PFSK-1 (cell line): ENCODE measurements at regions not wholly inside any gene's neighbourhood (a gene's known extent, or its start where the extent isn't known, plus 50 kb on each side); places are given as distances from the start of the nearest gene placed in this dataset.

Experiments used
- FOXP2 ChIP-seq: optimal IDR thresholded peaks from 2 replicates; pipeline ENCODE3; 2011; ENCODE audit warnings: borderline replicate concordance, control low read depth, inconsistent platforms; ENCODE audit not compliant: insufficient read depth; ENCODE audit errors: extremely low read length, extremely low read depth
- POLR2AphosphoS5 ChIP-seq: IDR thresholded peaks from 2 replicates; pipeline ENCODE4 v1.6.1; 2012; ENCODE audit warnings: low read depth, mild to moderate bottlenecking, control low read depth, low read length, moderate library complexity
- REST ChIP-seq, 2 experiments: IDR thresholded peaks; 2 replicates each; pipeline versions ENCODE4 v1.6.1 to v1.8.0; 2011 to 2012; ENCODE audit warnings: low read depth in 2 of 2, low read length in 2 of 2, control low read depth in 1 of 2, inconsistent platforms in 1 of 2, mild to moderate bottlenecking in 1 of 2, moderate library complexity in 1 of 2; ENCODE audit not compliant: insufficient read depth in 1 of 2
- SIN3A ChIP-seq: IDR thresholded peaks from 2 replicates; pipeline ENCODE4 v1.6.1; 2012; ENCODE audit warnings: mild to moderate bottlenecking, low read length, moderate library complexity, borderline replicate concordance; ENCODE audit not compliant: insufficient read depth
- TAF1 ChIP-seq: IDR thresholded peaks from 2 replicates; pipeline ENCODE4 v1.6.1; 2012; ENCODE audit warnings: low read length, control low read depth, borderline replicate concordance; ENCODE audit not compliant: insufficient read depth

GRCh38 chr20:63090052-63090451 lies 83.3 kb upstream of the BHLHE23 start:
- TF ChIP-seq FOXP2, result no peak
- TF ChIP-seq POLR2AphosphoS5, result no peak
- TF ChIP-seq REST (IDR thresholded peaks at IDR 0.05; ENCODE audit: insufficient read depth in 1 of 2, low read depth in 2 of 2, low read length in 2 of 2), result no peak
- TF ChIP-seq TAF1, result no peak
- no peak for TF ChIP-seq SIN3A

GRCh38 chr20:63089051-63089907 lies 82.5 kb upstream of the BHLHE23 start:
- TF ChIP-seq TAF1, result no peak
- no peak for TF ChIP-seq REST (IDR thresholded peaks at IDR 0.05; ENCODE audit: insufficient read depth in 1 of 2, low read depth in 2 of 2, low read length in 2 of 2)

GRCh38 chr20:63087872-63088680 lies 81.3 kb upstream of the BHLHE23 start:
- no peak for TF ChIP-seq SIN3A
- no peak for TF ChIP-seq TAF1
- TF ChIP-seq FOXP2, result no peak
- TF ChIP-seq REST (IDR thresholded peaks at IDR 0.05; ENCODE audit: insufficient read depth in 1 of 2, low read depth in 2 of 2, low read length in 2 of 2), result no peak
- TF ChIP-seq POLR2AphosphoS5, result no peak

- TF ChIP-seq TAF1, result no peak
- TF ChIP-seq SIN3A, result no peak
- TF ChIP-seq REST (IDR thresholded peaks at IDR 0.05; ENCODE audit: insufficient read depth in 1 of 2, low read depth in 2 of 2, low read length in 2 of 2), result no peak
- no peak for TF ChIP-seq POLR2AphosphoS5
- TF ChIP-seq FOXP2, result no peak
Observed at GRCh38 chr20:63087236-63087871, 80.6 kb upstream of the BHLHE23 start.
